Hepatocyte (in vitro differentiated cells): ENCODE measurements at regions not wholly inside any gene's neighbourhood (a gene's known extent, or its start where the extent isn't known, plus 50 kb on each side); places are given as distances from the start of the nearest gene placed in this dataset.

Source experiments
- DNase-seq: peaks from one replicate; pipeline ENCODE4 v3.0.0-alpha.2; 2016; ENCODE audit warnings: low spot score
- H2AFZ ChIP-seq: fragments of 200-600 bp; sonication (generic); 2 replicates; pipeline ENCODE4 v1.6.0; 2016; ENCODE audit warnings: antibody characterized with exemption, mild to moderate bottlenecking
- H3K27ac ChIP-seq: fragments of 200-600 bp; sonication (generic); 2 replicates; pipeline ENCODE4 v1.5.1; 2016; ENCODE audit warnings: mild to moderate bottlenecking
- H3K27me3 ChIP-seq: fragments of 200-600 bp; sonication (generic); 2 replicates; pipeline ENCODE4 v1.6.1; 2016
- H3K36me3 ChIP-seq: fragments of 200-600 bp; sonication (generic); replicated peaks from 2 replicates; pipeline ENCODE4 v1.5.1; 2016; ENCODE audit warnings: low read depth; ENCODE audit not compliant: insufficient read depth
- H3K4me1 ChIP-seq: fragments of 200-600 bp; sonication (generic); 2 replicates; pipeline ENCODE4 v1.5.1; 2016; ENCODE audit warnings: mild to moderate bottlenecking, moderate library complexity; ENCODE audit not compliant: insufficient read depth
- H3K4me2 ChIP-seq: fragments of 200-600 bp; sonication (generic); 2 replicates; pipeline ENCODE4 v1.6.0; 2016
- H3K4me3 ChIP-seq: fragments of 200-600 bp; sonication (generic); 2 replicates; pipeline ENCODE4 v1.5.1; 2016; ENCODE audit warnings: mild to moderate bottlenecking
- H3K79me2 ChIP-seq: fragments of 200-600 bp; sonication (generic); 2 replicates; pipeline ENCODE4 v1.6.0; 2017; ENCODE audit warnings: mild to moderate bottlenecking
- H3K9me2 ChIP-seq: fragments of 200-600 bp; sonication (generic); replicated peaks from 2 replicates; pipeline ENCODE4 v1.6.0; 2017; ENCODE audit warnings: mild to moderate bottlenecking; ENCODE audit not compliant: insufficient read depth
- H3K9me3 ChIP-seq: fragments of 200-600 bp; sonication (generic); 2 replicates; pipeline ENCODE4 v1.5.1; 2016; ENCODE audit warnings: low read depth, mild to moderate bottlenecking
- H4K20me1 ChIP-seq: fragments of 200-600 bp; sonication (generic); 2 replicates; pipeline ENCODE4 v1.6.0; 2016; ENCODE audit warnings: mild to moderate bottlenecking; ENCODE audit not compliant: insufficient read depth, poor library complexity, severe bottlenecking
- CTCF ChIP-seq: fragments of 200-600 bp; sonication (generic); IDR thresholded peaks from 2 replicates; pipeline ENCODE4 v1.5.1; 2016; ENCODE audit warnings: antibody characterized with exemption, mild to moderate bottlenecking; ENCODE audit not compliant: poor library complexity
- EZH2 ChIP-seq: fragments of 200-600 bp; sonication (generic); IDR thresholded peaks from 2 replicates; pipeline ENCODE4 v1.6.1; 2016; ENCODE audit warnings: antibody characterized with exemption, mild to moderate bottlenecking, borderline replicate concordance
- EZH2phosphoT487 ChIP-seq: fragments of 200-600 bp; sonication (generic); IDR thresholded peaks from one replicate; pipeline ENCODE4 v1.6.1; 2018; ENCODE audit warnings: antibody characterized with exemption, mild to moderate bottlenecking, low read depth, moderate library complexity; ENCODE audit not compliant: unreplicated experiment, severe bottlenecking
- WGBS: methylation state at CpG from one replicate; pipeline ENCODE4 v1.1.6; 2016; ENCODE audit warnings: low lambda C conversion rate; ENCODE audit errors: missing lambda C conversion rate; 5-methylcytosine and 5-hydroxymethylcytosine counted together

- Histone ChIP-seq H3K36me3 (no peaks in the 10 kb centered on the region), H3K9me2 (no peaks in the 10 kb centered on the region), H2AFZ (no peak overlapping the region), H4K20me1 (no peaks in the 10 kb centered on the region), H3K27me3 (no peaks in the 10 kb centered on the region), H3K9me3 (no peaks in the 10 kb centered on the region), H3K27ac (no peak overlapping the region), H3K79me2 (no peaks in the 10 kb centered on the region), H3K4me2 (no peak overlapping the region), H3K4me3 (no peak overlapping the region), H3K4me1 (no peaks in the 10 kb centered on the region)
- no peak for TF ChIP-seq CTCF
- no peak for DNase-seq
- 97% methylated on average over 9 of the region's 9 CpGs for WGBS
Observed at GRCh38 chr1:239303289-239303688, 83.1 kb upstream of the CHRM3 start.

- Histone ChIP-seq H3K9me3 (no peaks in the 10 kb centered on the region), H3K4me1 (no peaks in the 10 kb centered on the region), H4K20me1 (no peaks in the 10 kb centered on the region), H3K79me2 (no peaks in the 10 kb centered on the region), H3K9me2 (no peaks in the 10 kb centered on the region), H3K4me3 (no peak overlapping the region), H3K27me3 (no peaks in the 10 kb centered on the region), H3K36me3 (no peaks in the 10 kb centered on the region), H3K27ac (no peak overlapping the region), H2AFZ (no peak overlapping the region), H3K4me2 (no peak overlapping the region)
- WGBS = 61% methylated on average over 3 of the region's 3 CpGs
- TF ChIP-seq EZH2 = no peak
- TF ChIP-seq EZH2phosphoT487 = no peak
- DNase-seq = no peak
Observed at GRCh38 chr1:239302696-239303095, 83.7 kb upstream of the CHRM3 start.

GRCh38 chr1:239301251-239301650 lies 85.1 kb upstream of the CHRM3 start:
- Histone ChIP-seq H3K9me3 (no peaks in the 10 kb centered on the region), H2AFZ (no peak overlapping the region), H4K20me1 (no peaks in the 10 kb centered on the region), H3K4me1 (no peaks in the 10 kb centered on the region), H3K27me3 (no peaks in the 10 kb centered on the region), H3K79me2 (no peaks in the 10 kb centered on the region), H3K9me2 (no peaks in the 10 kb centered on the region), H3K27ac (no peak overlapping the region), H3K36me3 (no peaks in the 10 kb centered on the region), H3K4me3 (no peak overlapping the region), H3K4me2 (no peak overlapping the region)
- DNase-seq = no peak
- TF ChIP-seq EZH2 (no peak), CTCF (no peak), EZH2phosphoT487 (no peak)
- WGBS = 83% methylated on average over 3 of the region's 3 CpGs

- no peaks in the 10 kb centered on the region for H3K9me3 ChIP-seq
- no peak for DNase-seq
- peaks cover 6% of the 10 kb centered on the region for H3K4me1 ChIP-seq
- no peaks in the 10 kb centered on the region for H3K79me2 ChIP-seq
- no peaks in the 10 kb centered on the region for H3K27me3 ChIP-seq
- no peaks in the 10 kb centered on the region for H3K36me3 ChIP-seq
- H3K9me2 ChIP-seq = no peaks in the 10 kb centered on the region
- H3K4me2 ChIP-seq = no peak overlapping the region
- no peak overlapping the region for H3K27ac ChIP-seq
- H4K20me1 ChIP-seq = no peaks in the 10 kb centered on the region
- 93% methylated on average over 7 of the region's 7 CpGs for WGBS
- no peak for TF ChIP-seq EZH2
- no peak for TF ChIP-seq CTCF
- TF ChIP-seq EZH2phosphoT487 = no peak
- no peak overlapping the region for H2AFZ ChIP-seq
- no peak overlapping the region for H3K4me3 ChIP-seq
Observed at GRCh38 chr1:239297910-239298309, 88.5 kb upstream of the CHRM3 start.
